Epithelial cell of proximal tubule (primary cell): ENCODE measurements at regions not wholly inside any gene's neighbourhood (a gene's known extent, or its start where the extent isn't known, plus 50 kb on each side); places are given as distances from the start of the nearest gene placed in this dataset.

Experiments used
- DNase-seq: peaks from one replicate; pipeline ENCODE4 v3.0.0-alpha.2; 2011; ENCODE audit warnings: low read depth
- H3K4me3 ChIP-seq: 2 replicates; pipeline ENCODE4 v1.5.1; 2011; ENCODE audit warnings: low read depth, mild to moderate bottlenecking, low read length
- TF ChIP-seq, protein P1 (sequence below): conservative IDR thresholded peaks from 2 replicates; pipeline ENCODE4 v1.5.1; 2012; ENCODE audit warnings: low read depth, mild to moderate bottlenecking, low read length

DNA sequence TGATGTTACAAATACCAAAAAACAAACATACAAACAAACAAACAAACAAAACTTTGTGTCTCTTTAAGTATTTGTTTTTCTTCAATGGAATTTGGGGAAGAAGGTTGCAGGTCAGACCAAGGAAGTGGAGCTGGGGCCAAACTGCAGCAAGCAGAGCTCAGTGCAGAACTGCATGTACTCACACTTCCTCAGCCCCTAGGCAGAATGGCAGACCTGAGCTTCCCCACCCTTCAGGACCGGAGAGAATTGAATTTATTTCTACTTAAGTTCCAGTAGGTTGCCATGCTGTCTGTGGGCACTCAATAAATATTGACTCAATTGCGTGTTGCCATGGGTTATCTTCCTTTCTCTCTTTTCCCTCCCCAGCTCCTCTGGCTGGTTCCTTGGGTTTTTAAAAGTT is 173.6 kb downstream of the PTGER3 start:
- DNase-seq: no peak
- TF ChIP-seq, protein P1, sequence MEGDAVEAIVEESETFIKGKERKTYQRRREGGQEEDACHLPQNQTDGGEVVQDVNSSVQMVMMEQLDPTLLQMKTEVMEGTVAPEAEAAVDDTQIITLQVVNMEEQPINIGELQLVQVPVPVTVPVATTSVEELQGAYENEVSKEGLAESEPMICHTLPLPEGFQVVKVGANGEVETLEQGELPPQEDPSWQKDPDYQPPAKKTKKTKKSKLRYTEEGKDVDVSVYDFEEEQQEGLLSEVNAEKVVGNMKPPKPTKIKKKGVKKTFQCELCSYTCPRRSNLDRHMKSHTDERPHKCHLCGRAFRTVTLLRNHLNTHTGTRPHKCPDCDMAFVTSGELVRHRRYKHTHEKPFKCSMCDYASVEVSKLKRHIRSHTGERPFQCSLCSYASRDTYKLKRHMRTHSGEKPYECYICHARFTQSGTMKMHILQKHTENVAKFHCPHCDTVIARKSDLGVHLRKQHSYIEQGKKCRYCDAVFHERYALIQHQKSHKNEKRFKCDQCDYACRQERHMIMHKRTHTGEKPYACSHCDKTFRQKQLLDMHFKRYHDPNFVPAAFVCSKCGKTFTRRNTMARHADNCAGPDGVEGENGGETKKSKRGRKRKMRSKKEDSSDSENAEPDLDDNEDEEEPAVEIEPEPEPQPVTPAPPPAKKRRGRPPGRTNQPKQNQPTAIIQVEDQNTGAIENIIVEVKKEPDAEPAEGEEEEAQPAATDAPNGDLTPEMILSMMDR: no peak
- no peak overlapping the region for H3K4me3 ChIP-seq

DNA sequence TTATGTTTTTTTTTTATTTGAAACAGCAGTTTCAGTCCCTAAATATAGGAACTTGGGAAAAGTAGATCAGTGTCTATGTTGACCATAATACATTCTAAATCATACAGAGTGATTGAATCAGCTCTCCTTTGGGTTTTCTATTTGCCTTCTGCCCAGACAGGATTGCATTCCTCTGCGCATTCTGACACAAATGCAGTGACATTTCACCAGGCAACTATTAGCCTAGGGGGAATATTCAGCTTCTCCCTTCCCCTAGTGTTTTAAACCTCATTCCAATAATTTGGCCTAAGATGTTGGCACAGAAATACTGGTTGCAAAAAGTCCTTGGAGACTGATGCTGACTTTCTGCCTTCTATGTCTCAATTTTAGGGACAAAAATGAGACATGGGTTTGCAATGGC is 172.8 kb downstream of the PTGER3 start:
- H3K4me3 ChIP-seq: no peak overlapping the region
- TF ChIP-seq, protein P1: no peak
- DNase-seq: no peak

DNA sequence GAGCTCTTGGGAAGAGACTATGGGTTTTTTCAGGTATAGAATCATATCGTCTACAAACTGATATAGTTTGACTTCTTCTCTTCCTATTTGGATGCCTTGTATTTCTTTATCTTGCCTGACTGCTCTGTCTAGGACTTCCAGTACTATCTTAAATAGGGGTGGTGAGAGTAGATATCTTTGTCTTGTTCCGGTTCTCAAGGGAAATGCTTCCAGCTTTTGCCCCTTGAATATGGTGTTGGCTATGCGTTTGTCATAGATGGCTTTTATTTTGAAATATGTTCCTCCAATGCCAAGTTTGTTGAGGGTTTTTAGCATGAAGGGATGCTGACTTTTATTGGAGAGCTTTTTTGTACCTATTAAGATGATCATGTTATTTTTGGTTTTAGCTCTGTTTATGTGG is 170.3 kb downstream of the PTGER3 start:
- TF ChIP-seq, protein P1: no peak
- no peak for DNase-seq
- H3K4me3 ChIP-seq: no peak overlapping the region

DNA sequence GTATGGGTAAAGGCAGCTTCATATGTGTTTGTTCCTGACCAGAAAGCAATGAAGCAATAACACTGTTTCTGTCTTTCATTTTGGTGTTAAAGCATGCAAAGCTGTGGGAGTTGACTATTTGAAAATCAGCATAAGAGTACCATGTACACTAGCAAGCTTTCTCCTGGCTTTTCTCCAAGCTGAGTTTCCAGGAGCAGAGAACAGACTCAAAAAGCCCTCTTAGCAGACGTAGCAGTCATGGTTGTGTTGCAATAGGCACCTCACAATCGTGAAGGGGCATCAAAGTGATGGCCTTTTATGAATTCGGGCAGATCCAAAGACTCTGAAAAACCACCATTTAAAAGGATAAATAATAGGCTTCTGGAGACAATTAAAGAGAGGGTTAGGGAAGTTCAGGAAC is 159.7 kb downstream of the PTGER3 start:
- TF ChIP-seq, protein P1: no peak
- DNase-seq: no peak
- H3K4me3 ChIP-seq: no peak overlapping the region

DNA sequence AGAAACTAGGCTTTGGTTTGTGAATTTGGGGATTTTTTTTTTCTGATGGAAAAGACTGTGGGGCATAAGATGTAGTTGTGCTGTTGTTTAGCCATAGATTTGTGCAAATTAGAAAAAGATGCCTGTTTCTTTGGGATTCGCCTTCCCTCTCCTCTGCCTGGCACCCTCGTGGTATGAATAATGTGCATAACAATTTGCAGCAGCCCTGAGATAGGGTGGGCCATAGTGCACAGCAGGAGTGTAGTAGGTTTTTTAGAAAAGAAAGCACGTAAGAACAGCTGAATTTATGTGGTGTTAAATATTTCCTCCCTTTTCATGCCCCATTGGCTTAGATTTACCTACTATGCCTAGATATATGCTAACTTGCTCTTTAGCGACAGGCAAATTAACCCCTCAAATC is 158.9 kb downstream of the PTGER3 start:
- no peak for DNase-seq
- no peak overlapping the region for H3K4me3 ChIP-seq
- TF ChIP-seq, protein P1: no peak

DNA sequence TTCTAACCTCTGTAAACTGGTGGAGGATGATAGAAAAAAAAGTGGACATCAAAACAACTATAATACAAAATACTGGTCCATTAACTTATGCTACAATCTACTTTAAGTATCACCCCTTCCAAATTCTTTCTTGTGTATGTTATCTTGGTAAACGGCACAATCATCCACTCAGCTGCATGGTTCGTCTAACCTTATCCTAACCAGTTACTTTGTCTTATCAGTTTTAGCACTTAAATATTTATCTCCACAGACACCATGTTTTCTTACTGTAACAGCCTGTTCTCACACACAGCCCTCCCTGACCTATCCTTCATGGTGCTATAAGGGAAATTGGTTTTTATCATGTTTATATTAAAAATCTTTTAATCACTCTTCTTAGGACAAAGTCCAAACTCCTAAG is 157.2 kb downstream of the PTGER3 start:
- no peak for DNase-seq
- H3K4me3 ChIP-seq: no peak overlapping the region
- TF ChIP-seq, protein P1: no peak

DNA sequence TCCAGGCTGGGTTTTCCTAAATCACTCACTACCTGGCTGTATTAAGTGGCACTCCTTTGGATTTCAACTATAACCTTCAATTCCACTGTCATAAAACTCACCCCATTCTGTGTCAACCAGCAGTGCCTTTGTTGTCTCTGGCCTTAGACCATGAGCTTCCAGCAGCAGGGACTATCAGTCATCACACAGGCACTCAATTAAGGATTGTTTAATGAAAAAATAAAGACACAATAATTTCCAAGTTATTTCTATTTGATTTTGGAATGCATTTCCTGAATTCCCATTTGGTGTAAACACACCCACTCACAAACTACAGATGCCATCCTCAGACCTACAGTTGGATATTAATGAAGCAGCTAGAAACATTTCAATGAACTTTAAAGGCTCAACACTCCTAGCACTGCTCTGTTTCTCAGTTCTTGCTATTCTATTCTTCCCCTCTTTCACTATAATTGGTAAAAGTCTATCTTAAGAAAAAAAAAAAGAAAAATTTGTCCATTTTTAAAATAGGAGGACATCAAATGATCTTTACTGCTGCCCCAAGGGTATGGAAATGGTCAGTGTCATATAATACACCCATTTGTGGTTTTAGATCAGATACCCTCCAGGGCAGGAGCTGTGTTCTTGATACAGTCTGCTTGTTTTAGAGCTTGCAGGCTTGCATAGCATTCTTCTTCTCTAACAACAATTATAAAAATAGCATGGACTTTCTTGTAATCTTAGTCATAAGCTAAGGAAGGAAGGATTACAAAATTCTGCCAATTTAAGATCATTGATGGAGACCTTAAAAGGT is 156.4 kb downstream of the PTGER3 start:
- TF ChIP-seq, protein P1: no peak
- DNase-seq: no peak
- H3K4me3 ChIP-seq: no peak overlapping the region
